UCSD-AML1 (cell line): ENCODE measurements at regions not wholly inside any gene's neighbourhood (a gene's known extent, or its start where the extent isn't known, plus 50 kb on each side); places are given as distances from the start of the nearest gene placed in this dataset.
"Not testable (repeated sequence)": the region's sequence is repeated elsewhere in the genome, so short reads cannot be mapped to it uniquely, and the experiment has no call there.

Experiments
- DNase-seq: peaks from one replicate; lab custom pipeline; 2025; ENCODE audit not compliant: unreplicated experiment; lab: John Stamatoyannopoulos, UW

GRCh38 chr7:90061077-90061476, 93.2 kb upstream of the STEAP1 start:
- no peak for DNase-seq

- no peak for DNase-seq
These were observed 89.9 kb upstream of the STEAP1 start for GRCh38 chr7:90064370-90064769.

- DNase-seq = no peak
These were observed 87.1 kb upstream of the STEAP1 start for GRCh38 chr7:90067171-90067570.

- not testable (repeated sequence) for DNase-seq
These were observed 84.0 kb upstream of the STEAP1 start for GRCh38 chr7:90070238-90070637.

GRCh38 chr7:90078921-90079320, 75.3 kb upstream of the STEAP1 start:
- DNase-seq = no peak

GRCh38 chr7:90081621-90082020, 72.6 kb upstream of the STEAP1 start:
- no peak for DNase-seq

- no peak for DNase-seq
These were observed 61.8 kb upstream of the STEAP1 start for GRCh38 chr7:90092506-90092905.

- no peak for DNase-seq
These were observed 60.2 kb upstream of the STEAP1 start for GRCh38 chr7:90094030-90094429.
